HUES64 (cell line): ENCODE measurements at regions not wholly inside any gene's neighbourhood (a gene's known extent, or its start where the extent isn't known, plus 50 kb on each side); places are given as distances from the start of the nearest gene placed in this dataset.

Experiments used
- H3K27ac ChIP-seq: 2 replicates; pipeline ENCODE4 v1.7.0; 2013; ENCODE audit warnings: low read depth, low read length, inconsistent platforms
- H3K27me3 ChIP-seq: 2 replicates; pipeline ENCODE4 v1.6.1; 2013; ENCODE audit warnings: mild to moderate bottlenecking, low read length; ENCODE audit not compliant: insufficient read depth
- H3K36me3 ChIP-seq: 2 replicates; pipeline ENCODE4 v1.6.1; 2013; ENCODE audit warnings: mild to moderate bottlenecking, low read length; ENCODE audit not compliant: insufficient read depth
- H3K4me1 ChIP-seq: 2 replicates; pipeline ENCODE4 v1.6.1; 2013; ENCODE audit warnings: mild to moderate bottlenecking, low read length, moderate library complexity; ENCODE audit not compliant: insufficient read depth
- H3K4me3 ChIP-seq: 2 replicates; pipeline ENCODE4 v1.5.1; 2013; ENCODE audit warnings: mild to moderate bottlenecking, low read length, moderate library complexity
- H3K9ac ChIP-seq: 2 replicates; pipeline ENCODE4 v1.6.1; 2013; ENCODE audit warnings: mild to moderate bottlenecking, low read depth, low read length
- H3K9me3 ChIP-seq: 2 replicates; pipeline ENCODE4 v1.6.1; 2013; ENCODE audit warnings: low read depth, low read length; ENCODE audit not compliant: insufficient read depth
- WGBS: fragments of 150-250, 120-280 bp; methylation state at CpG from one replicate; pipeline ENCODE4 v1.1.7; 2013; ENCODE audit warnings: missing lambda C conversion rate; 5-methylcytosine and 5-hydroxymethylcytosine counted together

DNA sequence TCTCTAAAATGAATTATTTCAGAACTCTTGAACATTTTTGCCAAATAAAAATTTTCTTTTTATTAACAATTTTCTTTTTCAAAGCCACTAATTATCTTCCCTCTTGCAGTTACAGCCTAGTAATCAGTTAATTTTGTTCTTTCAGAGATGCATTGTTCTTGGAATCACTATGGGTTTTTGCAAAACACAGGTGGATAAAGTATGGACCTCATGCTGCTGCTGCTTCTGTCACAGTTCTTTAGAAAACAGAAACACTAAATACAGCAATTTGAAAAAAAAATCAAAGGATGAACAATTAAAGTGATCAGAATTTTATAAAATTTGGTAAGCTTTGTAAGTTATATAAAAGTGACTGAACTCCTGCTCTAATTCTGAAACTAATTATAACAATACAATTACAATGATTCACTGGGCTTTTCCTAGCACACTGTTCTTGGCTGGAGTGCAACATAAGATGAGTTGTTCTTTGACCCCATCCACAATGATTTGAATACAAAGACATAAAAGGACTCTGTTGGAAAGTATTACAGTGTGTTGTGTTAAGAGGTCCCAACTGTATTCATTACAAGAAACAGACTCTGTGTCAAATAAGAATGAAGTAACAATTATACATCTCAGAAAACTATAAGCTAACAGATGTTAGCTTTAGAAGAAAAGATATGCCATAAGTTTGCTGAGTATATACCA lies 59.4 kb upstream of the GK2 start:
- no peaks in the 10 kb centered on the region for H3K27me3 ChIP-seq
- no peak overlapping the region for H3K27ac ChIP-seq
- peaks cover 15% of the 10 kb centered on the region; the same call in 1 of the 2 replicates for H3K4me1 ChIP-seq
- H3K4me3 ChIP-seq = no peak overlapping the region
- no peaks in the 10 kb centered on the region for H3K36me3 ChIP-seq
- no peaks in the 10 kb centered on the region for H3K9me3 ChIP-seq
- no peak overlapping the region for H3K9ac ChIP-seq

DNA sequence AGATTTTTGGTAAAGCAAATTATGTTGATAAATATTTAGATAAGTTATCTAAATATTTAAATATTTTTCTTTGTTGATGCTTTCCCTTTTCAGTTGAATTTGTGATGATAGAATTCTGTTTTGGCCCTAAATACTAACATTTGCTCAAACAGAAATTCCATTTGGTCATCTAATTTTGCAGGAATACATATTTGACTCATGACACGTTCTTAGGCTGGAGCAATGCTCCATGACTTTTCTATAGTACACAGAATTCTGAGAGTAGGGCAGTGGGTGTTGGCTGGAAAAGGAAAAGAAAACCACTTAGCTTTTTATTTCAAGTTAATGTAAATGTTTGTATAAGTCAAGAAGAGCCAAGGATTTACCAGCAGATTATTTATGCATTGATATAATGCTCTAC lies 58.6 kb upstream of the GK2 start:
- no peaks in the 10 kb centered on the region for H3K27me3 ChIP-seq
- no peaks in the 10 kb centered on the region for H3K9me3 ChIP-seq
- H3K27ac ChIP-seq = no peak overlapping the region
- H3K36me3 ChIP-seq = no peaks in the 10 kb centered on the region
- H3K9ac ChIP-seq = no peak overlapping the region
- 100% methylated on average over 1 of the region's 1 CpG for WGBS
- peaks cover 15% of the 10 kb centered on the region; the same call in 1 of the 2 replicates for H3K4me1 ChIP-seq
- H3K4me3 ChIP-seq = no peak overlapping the region
